Esophagus muscularis mucosa (tissue), 4 donors: ENCODE measurements at regions not wholly inside any gene's neighbourhood (a gene's known extent, or its start where the extent isn't known, plus 50 kb on each side); places are given as distances from the start of the nearest gene placed in this dataset.

Experiments
- DNase-seq: peaks from one replicate; pipeline ENCODE4 v3.0.0-alpha.2; 2017; ENCODE audit errors: extremely low spot score
- H3K27ac ChIP-seq, 4 donors: fragments of 200-600 bp; sonication (generic); replicated peaks in 1 of 4; 1 replicate in 3 of 4; 2 replicates in 1 of 4; pipeline ENCODE4 v1.5.1; 2016 to 2019; ENCODE audit warnings: mild to moderate bottlenecking in 1 of 4
- H3K27me3 ChIP-seq, 4 donors: fragments of 200-600 bp; sonication (generic); one replicate each; pipeline versions ENCODE4 v1.5.1 to v1.6.0; 2016 to 2019
- H3K36me3 ChIP-seq, 4 donors: fragments of 200-600 bp; sonication (generic); one replicate each; pipeline ENCODE4 v1.5.1; 2016 to 2019
- H3K4me1 ChIP-seq, 4 donors: fragments of 200-600 bp; sonication (generic); one replicate each; pipeline ENCODE4 v1.5.1; 2016 to 2019
- H3K4me3 ChIP-seq, 4 donors: fragments of 200-600 bp; sonication (generic); 1 replicate in 2 of 4; 2 replicates in 2 of 4; pipeline ENCODE4 v1.5.1; 2016 to 2019; ENCODE audit warnings: mild to moderate bottlenecking in 4 of 4, moderate library complexity in 1 of 4
- H3K9me3 ChIP-seq, 4 donors: fragments of 200-600 bp; sonication (generic); 1 replicate in 3 of 4; 2 replicates in 1 of 4; pipeline ENCODE4 v1.5.1; 2016 to 2019
- EP300 ChIP-seq: sonication (generic); formaldehyde crosslinking; IDR thresholded peaks from one replicate; pipeline ENCODE4 v1.6.1; 2017; ENCODE audit warnings: antibody characterized with exemption
- POLR2A ChIP-seq: fragments of 450-650 bp; IDR thresholded peaks from one replicate; pipeline ENCODE4 v1.6.1; 2017; ENCODE audit warnings: antibody characterized with exemption, moderate library complexity, mild to moderate bottlenecking, low read depth
- POLR2AphosphoS5 ChIP-seq, 2 donors: sonication (generic); formaldehyde crosslinking; IDR thresholded peaks; one replicate each; pipeline ENCODE4 v1.6.1; 2017; ENCODE audit warnings: antibody characterized with exemption in 2 of 2
- WGBS: methylation state at CpG from one replicate; pipeline ENCODE4 v1.1.5; 2018; 5-methylcytosine and 5-hydroxymethylcytosine counted together
- intact Hi-C: fragments of 100-400 bp; cut with DNase I; formaldehyde crosslinking; loops from one replicate; pipeline ENCODE4 v1.15.1; 2023
- TF ChIP-seq, protein P1 (sequence below), 3 experiments: fragments of 200-600 bp in 2 of 3; fragments of 450-650 bp in 1 of 3; sonication (generic) in 2 of 3; IDR thresholded peaks; one replicate each; pipeline ENCODE4 v1.5.1; 2017 to 2019; ENCODE audit warnings: antibody characterized with exemption in 3 of 3, mild to moderate bottlenecking in 2 of 3, moderate library complexity in 1 of 3

GRCh38 chr1:37233606-37234005 is 199.3 kb upstream of the GRIK3 start:
- no peaks in the 10 kb centered on the region for H3K36me3 ChIP-seq
- H3K4me1 ChIP-seq = no peaks in the 10 kb centered on the region
- TF ChIP-seq EP300 (no peak), POLR2A (no peak), POLR2AphosphoS5 (IDR thresholded peaks at IDR 0.05) (no peak)
- TF ChIP-seq, protein P1, sequence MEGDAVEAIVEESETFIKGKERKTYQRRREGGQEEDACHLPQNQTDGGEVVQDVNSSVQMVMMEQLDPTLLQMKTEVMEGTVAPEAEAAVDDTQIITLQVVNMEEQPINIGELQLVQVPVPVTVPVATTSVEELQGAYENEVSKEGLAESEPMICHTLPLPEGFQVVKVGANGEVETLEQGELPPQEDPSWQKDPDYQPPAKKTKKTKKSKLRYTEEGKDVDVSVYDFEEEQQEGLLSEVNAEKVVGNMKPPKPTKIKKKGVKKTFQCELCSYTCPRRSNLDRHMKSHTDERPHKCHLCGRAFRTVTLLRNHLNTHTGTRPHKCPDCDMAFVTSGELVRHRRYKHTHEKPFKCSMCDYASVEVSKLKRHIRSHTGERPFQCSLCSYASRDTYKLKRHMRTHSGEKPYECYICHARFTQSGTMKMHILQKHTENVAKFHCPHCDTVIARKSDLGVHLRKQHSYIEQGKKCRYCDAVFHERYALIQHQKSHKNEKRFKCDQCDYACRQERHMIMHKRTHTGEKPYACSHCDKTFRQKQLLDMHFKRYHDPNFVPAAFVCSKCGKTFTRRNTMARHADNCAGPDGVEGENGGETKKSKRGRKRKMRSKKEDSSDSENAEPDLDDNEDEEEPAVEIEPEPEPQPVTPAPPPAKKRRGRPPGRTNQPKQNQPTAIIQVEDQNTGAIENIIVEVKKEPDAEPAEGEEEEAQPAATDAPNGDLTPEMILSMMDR (IDR thresholded peaks at IDR 0.05) = no peak
- WGBS = 73% methylated on average over 2 of the region's 2 CpGs
- no peak overlapping the region for H3K4me3 ChIP-seq
- H3K27me3 ChIP-seq = peaks cover 0 to 40% (median 0%) of the 10 kb centered on the region in 4 donors
- DNase-seq = no peak
- H3K27ac ChIP-seq = no peak overlapping the region
- H3K9me3 ChIP-seq = peaks cover 0 to 10% (median 8%) of the 10 kb centered on the region in 4 donors
- intact Hi-C loops = no loop called here

DNA sequence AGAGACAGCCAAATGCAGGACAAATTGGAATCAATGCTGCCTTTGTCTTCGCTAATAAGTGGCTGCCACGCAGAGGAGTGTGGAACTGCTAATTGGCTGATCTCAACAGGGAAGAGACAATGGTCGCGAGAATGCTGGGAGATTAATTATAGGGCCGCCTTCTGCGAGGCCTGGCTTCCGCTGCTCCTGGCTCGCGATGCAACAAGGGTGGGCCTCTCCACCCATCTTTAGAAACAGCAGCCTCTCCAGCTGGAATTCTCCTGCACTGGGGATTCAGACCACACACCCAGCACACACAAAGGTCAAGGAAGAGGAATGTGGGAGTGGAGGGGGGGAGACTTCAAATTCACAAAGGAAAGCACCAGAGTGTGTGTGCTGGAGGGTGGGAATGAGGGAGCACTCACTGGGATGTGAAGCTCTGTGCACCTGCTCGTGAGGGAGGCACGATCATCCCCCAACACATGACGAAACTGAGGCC is 200.7 kb upstream of the GRIK3 start:
- Histone ChIP-seq H3K4me1 (no peaks in the 10 kb centered on the region), H3K27ac (no peak overlapping the region), H3K36me3 (no peaks in the 10 kb centered on the region), H3K4me3 (no peak overlapping the region), H3K27me3 (peaks cover 0 to 54% (median 0%) of the 10 kb centered on the region in 4 donors), H3K9me3 (peaks cover 0 to 10% (median 8%) of the 10 kb centered on the region in 4 donors)
- WGBS = 11% methylated on average over 12 of the region's 12 CpGs
- TF ChIP-seq EP300 = no peak
- no peak for DNase-seq
- intact Hi-C loops = no loop called here

DNA sequence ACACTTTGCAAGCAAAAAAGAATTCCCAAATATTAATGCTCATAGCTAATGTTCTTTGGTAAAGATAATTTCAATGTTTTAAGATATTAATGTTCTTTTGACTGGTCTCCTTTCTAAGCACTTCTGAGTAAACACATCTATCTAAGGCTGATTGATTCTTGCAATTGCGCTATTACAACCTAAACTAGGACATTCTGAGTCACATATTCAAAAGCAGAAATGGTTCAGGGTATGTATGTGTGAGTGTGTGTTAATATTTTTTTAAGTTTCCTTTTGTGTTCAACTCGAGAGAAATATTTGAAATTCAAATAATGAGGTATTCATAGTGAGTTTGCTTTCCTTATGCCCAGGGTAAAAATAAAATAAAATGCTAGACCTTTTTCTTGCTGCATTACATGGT is 203.6 kb upstream of the GRIK3 start:
- TF ChIP-seq, protein P1 (IDR thresholded peaks at IDR 0.05) = no peak
- TF ChIP-seq POLR2A (no peak), POLR2AphosphoS5 (IDR thresholded peaks at IDR 0.05) (no peak), EP300 (no peak)
- no peak overlapping the region for H3K4me3 ChIP-seq
- H3K27ac ChIP-seq = no peak overlapping the region
- H3K36me3 ChIP-seq = no peaks in the 10 kb centered on the region
- 40% methylated on average over 2 of the region's 2 CpGs for WGBS
- intact Hi-C loops = no loop called here
- DNase-seq = no peak
- H3K9me3 ChIP-seq = no peaks in the 10 kb centered on the region
- no peaks in the 10 kb centered on the region for H3K4me1 ChIP-seq
- peaks cover 0 to 67% (median 0%) of the 10 kb centered on the region in 4 donors for H3K27me3 ChIP-seq

DNA sequence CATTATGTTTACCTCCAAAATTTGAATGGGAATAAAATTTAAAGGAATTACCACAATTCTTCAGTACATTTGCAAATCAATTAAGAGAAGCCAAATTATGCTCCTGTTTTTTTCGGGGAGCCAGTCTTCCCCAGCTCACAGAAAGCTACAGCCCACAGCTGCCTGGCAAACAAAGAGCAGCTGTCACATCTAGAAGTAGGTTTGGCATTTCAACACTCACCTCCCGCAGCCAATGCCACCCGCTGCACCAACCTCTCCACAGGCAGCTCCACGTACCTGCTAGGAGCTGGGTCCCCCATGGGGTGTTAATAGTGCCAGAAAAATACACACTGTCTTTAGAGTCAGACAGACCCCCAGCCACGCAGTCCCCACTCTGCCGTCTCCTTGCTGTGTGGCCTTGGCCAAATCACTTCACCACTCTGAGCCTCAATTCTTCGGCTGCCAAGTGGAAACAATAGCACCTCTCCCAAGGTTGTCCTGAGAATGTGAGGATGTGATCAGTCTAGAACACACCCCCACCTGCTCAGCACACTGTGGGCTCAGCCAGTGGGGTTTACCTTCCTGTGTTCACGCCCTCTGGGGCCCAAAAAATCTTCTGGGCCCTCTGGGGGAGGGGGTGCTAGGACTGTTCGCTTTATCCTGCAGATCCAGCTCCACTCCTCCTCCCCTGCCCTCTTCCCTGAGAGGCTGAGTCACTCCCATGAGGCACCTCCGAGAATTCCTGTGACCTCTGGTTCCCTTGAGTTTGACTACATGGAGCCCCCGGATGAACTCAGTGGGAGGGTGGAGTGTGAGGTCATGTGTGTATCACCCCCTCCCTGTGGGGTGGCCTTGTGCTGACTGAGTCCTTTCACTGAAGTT is 204.3 kb upstream of the GRIK3 start:
- H3K4me1 ChIP-seq = no peaks in the 10 kb centered on the region
- WGBS = 52% methylated on average over 11 of the region's 11 CpGs
- no peak overlapping the region for H3K27ac ChIP-seq
- intact Hi-C loops = no loop called here
- no peaks in the 10 kb centered on the region for H3K9me3 ChIP-seq
- TF ChIP-seq POLR2AphosphoS5 (IDR thresholded peaks at IDR 0.05) = no peak
- no peak for TF ChIP-seq POLR2A
- TF ChIP-seq, protein P1 (IDR thresholded peaks at IDR 0.05) = no peak
- no peak for TF ChIP-seq EP300
- peak; percentile 70 for DNase-seq
- peaks cover 0 to 69% (median 0%) of the 10 kb centered on the region in 4 donors for H3K27me3 ChIP-seq
- H3K4me3 ChIP-seq = no peak overlapping the region
- H3K36me3 ChIP-seq = no peaks in the 10 kb centered on the region

DNA sequence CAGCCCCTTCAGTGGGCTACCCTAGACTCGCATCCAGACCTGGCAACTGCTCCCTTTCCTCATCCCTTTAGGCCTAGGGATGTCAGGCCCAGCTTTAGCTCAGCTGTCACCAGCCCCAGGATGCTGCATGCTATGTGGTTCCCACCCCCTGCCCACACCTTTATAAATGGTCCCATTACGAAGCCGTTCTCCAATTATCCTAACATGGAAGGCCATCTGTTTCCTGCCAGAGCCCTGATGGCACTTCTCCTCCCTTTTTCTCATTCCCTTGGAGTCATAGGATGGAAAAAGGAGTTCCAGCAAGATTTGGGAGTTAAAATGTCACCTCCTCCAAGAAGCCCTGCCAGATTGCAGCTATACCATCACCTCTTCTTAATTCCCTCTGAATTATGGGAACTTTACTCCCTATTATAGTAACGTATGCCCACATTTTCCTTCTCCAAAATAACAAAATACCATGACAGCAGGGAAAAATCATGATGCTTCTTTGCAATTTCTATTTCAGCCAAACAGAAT is 205.0 kb upstream of the GRIK3 start:
- no peaks in the 10 kb centered on the region for H3K9me3 ChIP-seq
- H3K4me1 ChIP-seq = no peaks in the 10 kb centered on the region
- H3K27me3 ChIP-seq = peaks cover 0 to 72% (median 0%) of the 10 kb centered on the region in 4 donors
- no peak for TF ChIP-seq EP300
- TF ChIP-seq, protein P1 (IDR thresholded peaks at IDR 0.05) = no peak
- no peak for TF ChIP-seq POLR2AphosphoS5 (IDR thresholded peaks at IDR 0.05)
- TF ChIP-seq POLR2A = no peak
- intact Hi-C loops = no loop called here
- no peaks in the 10 kb centered on the region for H3K36me3 ChIP-seq
- no peak overlapping the region for H3K27ac ChIP-seq
- peak; percentile 70 for DNase-seq
- no peak overlapping the region for H3K4me3 ChIP-seq
- WGBS = 59% methylated on average over 4 of the region's 4 CpGs
